ENCODE measurements at regions not wholly inside any gene's neighbourhood (a gene's known extent, or its start where the extent isn't known, plus 50 kb on each side); places are given as distances from the start of the nearest gene placed in this dataset.
A peak's percentile ranks its signal among the peaks of the same experiment; 100 is the strongest.

- no peaks in the 10 kb centered on the region for H3F3A ChIP-seq (ENCODE audit: insufficient read depth)
- no peak overlapping the region for H3K4me2 ChIP-seq (ENCODE audit: unreplicated experiment)
- H3K27ac ChIP-seq = no peak overlapping the region
- no peak overlapping the region for H3K9ac ChIP-seq
- H3K36me3 ChIP-seq (ENCODE audit: low read depth) = no peaks in the 10 kb centered on the region
- no peak overlapping the region for H2AFZ ChIP-seq
- H3K9me2 ChIP-seq (ENCODE audit: insufficient read depth) = no peaks in the 10 kb centered on the region
- H3K79me2 ChIP-seq (ENCODE audit: insufficient read depth) = no peaks in the 10 kb centered on the region
- H3K4me1 ChIP-seq (ENCODE audit: insufficient read depth) = peaks cover 8% of the 10 kb centered on the region; the same call in 1 of the 2 replicates
- H3K9me3 ChIP-seq (ENCODE audit: low read depth) = no peaks in the 10 kb centered on the region
- no peaks in the 10 kb centered on the region for H3K27me3 ChIP-seq (replicated peaks; ENCODE audit: insufficient read depth)
- H3K4me3 ChIP-seq = no peak overlapping the region
- 60 to 61% methylated on average over 5 of the region's 5 CpGs for WGBS, 2 experiments (ENCODE audit: low coverage in 1 of 2, low lambda C conversion rate in 2 of 2, missing lambda C conversion rate in 2 of 2)
- no peaks in the 10 kb centered on the region for H4K20me1 ChIP-seq (ENCODE audit: insufficient read depth)
- peak; percentile 40 for DNase-seq
- in situ Hi-C loops (cut with MboI) = no loop called here
- TF ChIP-seq EZH2phosphoT487 (IDR thresholded peaks at IDR 0.05; ENCODE audit: insufficient read depth, low read depth) = no peak
- TF ChIP-seq EZH2 (IDR thresholded peaks at IDR 0.05; ENCODE audit: insufficient read depth, poor library complexity, severe bottlenecking) = no peak
Measured at GRCh38 chr6:134707342-134708031, 242.4 kb downstream of the ALDH8A1 start.

GRCh38 chr6:134706806-134707205 is 243.1 kb downstream of the ALDH8A1 start:
- TF ChIP-seq EZH2phosphoT487 (IDR thresholded peaks at IDR 0.05; ENCODE audit: insufficient read depth, low read depth) = no peak
- TF ChIP-seq EZH2 (IDR thresholded peaks at IDR 0.05; ENCODE audit: insufficient read depth, poor library complexity, severe bottlenecking) = no peak
- Histone ChIP-seq H3K27me3 (replicated peaks; ENCODE audit: insufficient read depth) (no peaks in the 10 kb centered on the region), H3K27ac (no peak overlapping the region), H3F3A (ENCODE audit: insufficient read depth) (no peaks in the 10 kb centered on the region), H4K20me1 (ENCODE audit: insufficient read depth) (no peaks in the 10 kb centered on the region), H3K4me2 (ENCODE audit: unreplicated experiment) (no peak overlapping the region), H3K79me2 (ENCODE audit: insufficient read depth) (no peaks in the 10 kb centered on the region), H3K9me3 (ENCODE audit: low read depth) (no peaks in the 10 kb centered on the region), H3K9ac (no peak overlapping the region), H3K4me1 (ENCODE audit: insufficient read depth) (peaks cover 8% of the 10 kb centered on the region; the same call in 1 of the 2 replicates), H3K9me2 (ENCODE audit: insufficient read depth) (no peaks in the 10 kb centered on the region), H3K4me3 (no peak overlapping the region), H2AFZ (no peak overlapping the region), H3K36me3 (ENCODE audit: low read depth) (no peaks in the 10 kb centered on the region)
- in situ Hi-C loops (cut with MboI) = no loop called here
- WGBS, 2 experiments (ENCODE audit: low coverage in 1 of 2, low lambda C conversion rate in 2 of 2, missing lambda C conversion rate in 2 of 2) = 58 to 77% methylated on average over 2 of the region's 2 CpGs
- DNase-seq = no peak

- no peaks in the 10 kb centered on the region for H3K9me3 ChIP-seq (ENCODE audit: low read depth)
- H3F3A ChIP-seq (ENCODE audit: insufficient read depth) = no peaks in the 10 kb centered on the region
- H2AFZ ChIP-seq = no peak overlapping the region
- in situ Hi-C loops (cut with MboI) = no loop called here
- no peak for TF ChIP-seq EZH2 (IDR thresholded peaks at IDR 0.05; ENCODE audit: insufficient read depth, poor library complexity, severe bottlenecking)
- no peak for TF ChIP-seq EZH2phosphoT487 (IDR thresholded peaks at IDR 0.05; ENCODE audit: insufficient read depth, low read depth)
- no peak for DNase-seq
- WGBS, 2 experiments (ENCODE audit: low coverage in 1 of 2, low lambda C conversion rate in 2 of 2, missing lambda C conversion rate in 2 of 2) = 95 to 100% methylated on average over 3 of the region's 3 CpGs
- H3K4me1 ChIP-seq (ENCODE audit: insufficient read depth) = peaks cover 8% of the 10 kb centered on the region; the same call in 1 of the 2 replicates
- H4K20me1 ChIP-seq (ENCODE audit: insufficient read depth) = no peaks in the 10 kb centered on the region
- no peak overlapping the region for H3K4me3 ChIP-seq
- H3K27ac ChIP-seq = no peak overlapping the region
- no peak overlapping the region for H3K9ac ChIP-seq
- H3K9me2 ChIP-seq (ENCODE audit: insufficient read depth) = no peaks in the 10 kb centered on the region
- no peak overlapping the region for H3K4me2 ChIP-seq (ENCODE audit: unreplicated experiment)
- no peaks in the 10 kb centered on the region for H3K27me3 ChIP-seq (replicated peaks; ENCODE audit: insufficient read depth)
- H3K36me3 ChIP-seq (ENCODE audit: low read depth) = no peaks in the 10 kb centered on the region
- H3K79me2 ChIP-seq (ENCODE audit: insufficient read depth) = no peaks in the 10 kb centered on the region
Measured at GRCh38 chr6:134706153-134706552, 243.7 kb downstream of the ALDH8A1 start.

DNA sequence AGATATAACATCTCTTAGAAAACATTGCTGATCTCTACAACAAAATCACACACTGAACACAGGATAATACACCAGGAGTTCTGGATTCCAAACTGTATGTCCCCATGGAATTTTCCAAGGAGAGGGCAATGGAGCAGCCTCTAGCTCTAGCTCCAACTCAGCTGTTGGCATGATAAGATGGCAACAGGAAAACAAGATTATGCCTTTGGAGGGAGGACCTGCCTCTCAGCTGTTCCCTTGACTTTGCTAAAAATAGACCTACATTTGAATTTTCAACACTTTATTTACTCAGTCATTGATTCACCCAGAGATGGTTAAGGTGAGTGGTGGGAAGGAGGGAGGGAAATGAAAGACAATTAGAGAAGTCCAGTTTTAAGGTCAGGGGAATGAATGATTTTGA is 246.7 kb downstream of the ALDH8A1 start:
- TF ChIP-seq EZH2 (IDR thresholded peaks at IDR 0.05; ENCODE audit: insufficient read depth, poor library complexity, severe bottlenecking) (no peak), EZH2phosphoT487 (IDR thresholded peaks at IDR 0.05; ENCODE audit: insufficient read depth, low read depth) (no peak)
- DNase-seq = no peak
- in situ Hi-C loops (cut with MboI) = no loop called here
- Histone ChIP-seq H3K9ac (no peak overlapping the region), H4K20me1 (ENCODE audit: insufficient read depth) (no peaks in the 10 kb centered on the region), H3K9me3 (ENCODE audit: low read depth) (no peaks in the 10 kb centered on the region), H3K4me1 (ENCODE audit: insufficient read depth) (peaks cover 8% of the 10 kb centered on the region; the same call in 1 of the 2 replicates), H3F3A (ENCODE audit: insufficient read depth) (no peaks in the 10 kb centered on the region), H3K36me3 (ENCODE audit: low read depth) (no peaks in the 10 kb centered on the region), H3K9me2 (ENCODE audit: insufficient read depth) (no peaks in the 10 kb centered on the region), H3K4me3 (no peak overlapping the region), H2AFZ (no peak overlapping the region), H3K27ac (no peak overlapping the region), H3K79me2 (ENCODE audit: insufficient read depth) (no peaks in the 10 kb centered on the region), H3K27me3 (replicated peaks; ENCODE audit: insufficient read depth) (no peaks in the 10 kb centered on the region), H3K4me2 (ENCODE audit: unreplicated experiment) (no peak overlapping the region)
